Chondrocyte (in vitro differentiated cells): ENCODE measurements at regions not wholly inside any gene's neighbourhood (a gene's known extent, or its start where the extent isn't known, plus 50 kb on each side); places are given as distances from the start of the nearest gene placed in this dataset.
A peak's percentile ranks its signal among the peaks of the same experiment; 100 is the strongest.

ENCODE experiments used
- DNase-seq: peaks from one replicate; pipeline ENCODE4 v3.0.0; 2021; ENCODE audit warnings: mixed read lengths, low spot score
- H3K27ac Mint-ChIP-seq: one replicate; pipeline ENCODE4 v1.8.0; 2021; ENCODE audit warnings: mild to moderate bottlenecking, moderate library complexity, mixed read lengths; ENCODE audit not compliant: unreplicated experiment
- H3K27me3 Mint-ChIP-seq: 2 replicates; pipeline ENCODE4 v1.8.0; 2021; ENCODE audit warnings: low read depth, mixed read lengths
- H3K36me3 Mint-ChIP-seq: 2 replicates; pipeline ENCODE4 v1.8.0; 2021; ENCODE audit warnings: low read depth, mixed read lengths
- H3K4me1 Mint-ChIP-seq: 2 replicates; pipeline ENCODE4 v1.8.0; 2021; ENCODE audit warnings: low read depth, mild to moderate bottlenecking, mixed read lengths
- H3K4me3 Mint-ChIP-seq: one replicate; pipeline ENCODE4 v1.8.0; 2021; ENCODE audit warnings: mild to moderate bottlenecking, moderate library complexity, mixed read lengths; ENCODE audit not compliant: unreplicated experiment
- H3K9me3 Mint-ChIP-seq: 2 replicates; pipeline ENCODE4 v1.8.0; 2021; ENCODE audit warnings: low read depth, mixed read lengths
- TF ChIP-seq, protein P1 (sequence below): fragments of 200-600 bp; sonication (generic); IDR thresholded peaks from 2 replicates; pipeline ENCODE4 v1.5.0; 2021; ENCODE audit warnings: antibody characterized with exemption, mild to moderate bottlenecking, moderate library complexity

DNA sequence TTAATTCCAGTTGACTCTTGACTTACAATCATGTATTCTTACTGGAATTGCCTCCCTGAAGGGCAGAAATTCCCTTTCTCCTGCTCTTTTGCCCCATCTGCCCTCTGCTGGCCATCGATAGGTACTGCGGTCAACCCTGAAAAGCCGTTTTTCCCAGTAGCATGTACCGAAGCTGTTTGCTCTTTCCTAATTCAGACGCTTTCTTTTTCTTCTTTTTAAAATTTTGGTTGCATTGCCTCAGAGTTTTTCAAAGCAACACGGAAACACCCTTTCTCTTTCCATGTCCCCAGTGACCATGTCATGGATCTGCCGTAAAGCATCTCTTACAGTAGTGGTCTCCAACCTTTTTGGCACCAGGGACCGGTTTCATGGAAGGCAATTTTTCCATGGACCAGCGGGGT lies 164.2 kb upstream of the C1orf21 start:
- H3K36me3 Mint-ChIP-seq, result no peaks in the 10 kb centered on the region
- no peak overlapping the region for H3K4me3 Mint-ChIP-seq
- no peaks in the 10 kb centered on the region for H3K27me3 Mint-ChIP-seq
- no peak for DNase-seq
- H3K27ac Mint-ChIP-seq, result no peak overlapping the region
- H3K9me3 Mint-ChIP-seq, result no peaks in the 10 kb centered on the region
- H3K4me1 Mint-ChIP-seq, result no peaks in the 10 kb centered on the region
- TF ChIP-seq, protein P1, sequence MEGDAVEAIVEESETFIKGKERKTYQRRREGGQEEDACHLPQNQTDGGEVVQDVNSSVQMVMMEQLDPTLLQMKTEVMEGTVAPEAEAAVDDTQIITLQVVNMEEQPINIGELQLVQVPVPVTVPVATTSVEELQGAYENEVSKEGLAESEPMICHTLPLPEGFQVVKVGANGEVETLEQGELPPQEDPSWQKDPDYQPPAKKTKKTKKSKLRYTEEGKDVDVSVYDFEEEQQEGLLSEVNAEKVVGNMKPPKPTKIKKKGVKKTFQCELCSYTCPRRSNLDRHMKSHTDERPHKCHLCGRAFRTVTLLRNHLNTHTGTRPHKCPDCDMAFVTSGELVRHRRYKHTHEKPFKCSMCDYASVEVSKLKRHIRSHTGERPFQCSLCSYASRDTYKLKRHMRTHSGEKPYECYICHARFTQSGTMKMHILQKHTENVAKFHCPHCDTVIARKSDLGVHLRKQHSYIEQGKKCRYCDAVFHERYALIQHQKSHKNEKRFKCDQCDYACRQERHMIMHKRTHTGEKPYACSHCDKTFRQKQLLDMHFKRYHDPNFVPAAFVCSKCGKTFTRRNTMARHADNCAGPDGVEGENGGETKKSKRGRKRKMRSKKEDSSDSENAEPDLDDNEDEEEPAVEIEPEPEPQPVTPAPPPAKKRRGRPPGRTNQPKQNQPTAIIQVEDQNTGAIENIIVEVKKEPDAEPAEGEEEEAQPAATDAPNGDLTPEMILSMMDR, result peak; percentile 96

- H3K4me1 Mint-ChIP-seq, result peaks cover 3% of the 10 kb centered on the region
- no peak for DNase-seq
- no peak overlapping the region for H3K4me3 Mint-ChIP-seq
- TF ChIP-seq, protein P1, result no peak
- no peaks in the 10 kb centered on the region for H3K9me3 Mint-ChIP-seq
- H3K27me3 Mint-ChIP-seq, result no peaks in the 10 kb centered on the region
- no peaks in the 10 kb centered on the region for H3K36me3 Mint-ChIP-seq
- no peak overlapping the region for H3K27ac Mint-ChIP-seq
Observed at GRCh38 chr1:184223216-184223615, 163.6 kb upstream of the C1orf21 start.

GRCh38 chr1:184225283-184226099 lies 161.3 kb upstream of the C1orf21 start:
- Mint-ChIP-seq H3K27me3 (no peaks in the 10 kb centered on the region), H3K9me3 (no peaks in the 10 kb centered on the region), H3K4me1 (peaks cover 3% of the 10 kb centered on the region), H3K4me3 (no peak overlapping the region), H3K27ac (no peak overlapping the region), H3K36me3 (no peaks in the 10 kb centered on the region)
- TF ChIP-seq, protein P1, result no peak
- DNase-seq, result no peak

GRCh38 chr1:184226100-184226487 lies 160.7 kb upstream of the C1orf21 start:
- DNase-seq, result no peak
- H3K9me3 Mint-ChIP-seq, result no peaks in the 10 kb centered on the region

GRCh38 chr1:184228558-184228957 lies 158.3 kb upstream of the C1orf21 start:
- H3K4me1 Mint-ChIP-seq, result peaks cover 3% of the 10 kb centered on the region
- H3K27me3 Mint-ChIP-seq, result no peaks in the 10 kb centered on the region
- DNase-seq, result no peak

More at GRCh38 chr1:184226100-184226487, 160.7 kb upstream of the C1orf21 start:
- H3K4me3 Mint-ChIP-seq, result no peak overlapping the region
- no peak overlapping the region for H3K27ac Mint-ChIP-seq
- H3K4me1 Mint-ChIP-seq, result peaks cover 3% of the 10 kb centered on the region
- no peaks in the 10 kb centered on the region for H3K27me3 Mint-ChIP-seq
- H3K36me3 Mint-ChIP-seq, result no peaks in the 10 kb centered on the region
- TF ChIP-seq, protein P1, result no peak

More at GRCh38 chr1:184228558-184228957, 158.3 kb upstream of the C1orf21 start:
- H3K4me3 Mint-ChIP-seq, result no peak overlapping the region
- no peak overlapping the region for H3K27ac Mint-ChIP-seq
- H3K9me3 Mint-ChIP-seq, result no peaks in the 10 kb centered on the region
- H3K36me3 Mint-ChIP-seq, result no peaks in the 10 kb centered on the region
- TF ChIP-seq, protein P1, result no peak
